SK-N-MC (cell line): ENCODE measurements at regions not wholly inside any gene's neighbourhood (a gene's known extent, or its start where the extent isn't known, plus 50 kb on each side); places are given as distances from the start of the nearest gene placed in this dataset.

Experiments used
- DNase-seq: peaks from one replicate; pipeline ENCODE4 v3.0.0-alpha.2; 2011; ENCODE audit warnings: low read depth, low spot score
- H3K27ac ChIP-seq: fragments of 200-600 bp; sonication (generic); 2 replicates; pipeline ENCODE4 v1.5.1; 2016; ENCODE audit warnings: mixed run types
- H3K36me3 ChIP-seq: fragments of 200-600 bp; sonication (generic); 2 replicates; pipeline ENCODE4 v1.6.1; 2017; ENCODE audit warnings: antibody characterized with exemption, low read length, mixed read lengths; ENCODE audit not compliant: insufficient read depth
- H3K4me3 ChIP-seq: fragments of 200-600 bp; sonication (generic); 2 replicates; pipeline ENCODE4 v1.5.1; 2016
- H3K9ac ChIP-seq: fragments of 200-600 bp; sonication (generic); 2 replicates; pipeline ENCODE4 v1.8.0; 2017; ENCODE audit warnings: mixed run types, mixed read lengths; ENCODE audit not compliant: insufficient read length
- H3K9me3 ChIP-seq: fragments of 200-600 bp; sonication (generic); 2 replicates; pipeline ENCODE4 v1.6.1; 2017; ENCODE audit warnings: low read depth, mild to moderate bottlenecking, antibody characterized with exemption, low read length, moderate library complexity, mixed read lengths
- EZH2 ChIP-seq: fragments of 200-600 bp; sonication (generic); IDR thresholded peaks from one replicate; pipeline ENCODE4 v1.6.1; 2017; ENCODE audit warnings: antibody characterized with exemption
- FOXP2 ChIP-seq: optimal IDR thresholded peaks from 2 replicates; pipeline ENCODE3; 2011; ENCODE audit warnings: mild to moderate bottlenecking, moderate library complexity; ENCODE audit not compliant: insufficient read depth; ENCODE audit errors: extremely low read length, control extremely low read depth
- POLR2AphosphoS5 ChIP-seq: IDR thresholded peaks from 2 replicates; pipeline ENCODE4 v1.6.1; 2012; ENCODE audit warnings: mild to moderate bottlenecking, low read depth, low read length, borderline replicate concordance

DNA sequence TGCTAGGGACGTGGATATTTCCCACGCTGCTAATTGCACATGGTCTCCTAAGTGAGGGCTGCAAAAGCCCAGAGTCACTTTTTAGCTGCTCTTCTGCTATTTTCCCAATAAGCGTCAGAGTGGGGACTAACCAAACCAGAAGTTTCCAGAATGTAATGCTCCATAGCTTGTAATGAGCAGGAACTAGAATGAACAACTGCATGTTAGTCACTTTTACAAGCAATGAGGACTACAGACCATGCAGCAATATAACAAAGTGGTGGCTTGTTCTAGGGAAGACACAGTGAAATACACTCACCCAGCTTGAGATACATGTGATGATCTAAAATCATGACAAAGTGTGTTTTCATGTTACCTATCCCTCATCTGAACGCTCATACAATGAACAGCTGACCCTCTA, 314.1 kb upstream of the SGK1 start:
- DNase-seq, result no peak
- no peaks in the 10 kb centered on the region for H3K9me3 ChIP-seq
- TF ChIP-seq FOXP2, result no peak
- TF ChIP-seq EZH2, result no peak
- no peak for TF ChIP-seq POLR2AphosphoS5
- no peak overlapping the region for H3K9ac ChIP-seq
- no peak overlapping the region for H3K4me3 ChIP-seq
- no peaks in the 10 kb centered on the region for H3K36me3 ChIP-seq
- no peak overlapping the region for H3K27ac ChIP-seq

DNA sequence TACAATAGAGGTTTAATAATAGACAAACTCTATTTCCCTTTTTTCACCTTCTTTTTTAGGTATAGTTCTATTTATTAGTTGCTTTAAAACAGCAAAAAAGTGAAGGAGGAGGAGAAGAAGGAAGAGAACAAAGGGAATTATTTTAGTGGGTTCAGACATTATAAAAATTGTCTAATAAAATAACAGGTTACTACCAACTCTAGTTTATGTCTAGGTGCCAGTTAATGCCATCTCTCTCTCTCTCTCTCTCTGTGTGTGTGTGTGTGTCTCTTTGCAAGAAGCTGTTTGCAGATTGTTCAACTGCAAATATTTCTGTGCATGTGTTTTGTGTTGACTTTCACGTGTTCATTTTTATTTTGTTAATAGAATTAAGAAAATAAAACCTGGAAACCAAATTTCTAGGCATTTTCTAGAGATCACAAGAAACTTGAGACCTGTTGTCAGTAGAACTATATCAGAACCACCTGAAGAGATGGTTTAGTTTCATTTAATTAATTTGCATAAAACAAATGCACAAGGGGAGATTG, 313.5 kb upstream of the SGK1 start:
- H3K9me3 ChIP-seq, result no peaks in the 10 kb centered on the region
- DNase-seq, result no peak
- no peak overlapping the region for H3K4me3 ChIP-seq
- no peak overlapping the region for H3K9ac ChIP-seq
- TF ChIP-seq POLR2AphosphoS5 (no peak), EZH2 (no peak), FOXP2 (no peak)
- H3K36me3 ChIP-seq, result no peaks in the 10 kb centered on the region
- no peak overlapping the region for H3K27ac ChIP-seq

DNA sequence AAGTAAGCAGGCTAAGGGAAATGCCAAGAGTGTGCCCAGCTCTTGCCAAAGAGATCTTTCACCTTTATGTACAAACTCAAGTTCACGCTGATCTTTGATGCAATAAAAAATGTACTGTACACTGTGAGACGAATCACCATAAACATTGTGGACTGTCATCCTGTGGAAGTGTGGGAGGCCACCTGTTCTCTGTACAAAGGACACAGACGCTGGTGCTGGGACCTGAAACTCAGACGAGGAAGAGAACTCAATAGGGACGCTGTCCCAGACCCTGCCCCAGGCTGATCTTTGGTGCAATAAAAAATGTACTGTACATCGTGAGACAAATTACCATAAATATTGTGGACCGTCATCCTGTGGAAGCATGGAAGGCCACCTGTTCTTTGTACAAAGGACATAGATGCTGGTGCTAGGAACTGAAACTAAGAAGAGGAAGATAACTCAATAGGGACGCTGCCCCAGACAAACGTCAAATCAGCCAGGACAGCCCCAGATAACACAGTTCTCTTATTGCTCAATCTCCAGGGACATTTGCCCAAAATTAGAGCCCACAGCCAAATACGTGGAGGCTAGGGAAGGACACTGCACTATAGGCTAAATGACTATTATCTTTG, 312.7 kb upstream of the SGK1 start:
- Histone ChIP-seq H3K4me3 (no peak overlapping the region), H3K36me3 (no peaks in the 10 kb centered on the region), H3K9me3 (no peaks in the 10 kb centered on the region), H3K9ac (no peak overlapping the region), H3K27ac (no peak overlapping the region)
- no peak for TF ChIP-seq POLR2AphosphoS5
- no peak for TF ChIP-seq EZH2
- no peak for TF ChIP-seq FOXP2
- DNase-seq, result no peak

DNA sequence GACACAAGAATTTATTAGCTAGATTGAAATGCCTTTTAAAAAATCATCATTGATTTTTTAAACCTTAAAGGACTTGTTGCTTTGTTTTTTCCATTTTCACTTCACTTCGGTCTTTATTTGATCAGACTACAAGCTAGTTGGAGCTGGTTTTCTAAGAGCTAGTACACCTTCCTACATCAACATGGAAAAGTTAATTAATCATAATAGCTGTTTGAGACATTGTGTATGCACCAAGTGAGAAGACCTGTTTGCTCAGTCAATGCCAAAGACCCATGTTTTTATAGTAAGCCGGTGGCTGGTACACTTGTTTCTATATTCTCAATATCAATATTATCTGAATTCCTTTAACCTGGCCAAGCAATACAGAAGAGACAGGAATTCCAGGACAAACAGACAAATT, 310.2 kb upstream of the SGK1 start:
- H3K4me3 ChIP-seq, result no peak overlapping the region
- DNase-seq, result no peak
- TF ChIP-seq FOXP2, result no peak
- TF ChIP-seq POLR2AphosphoS5, result no peak
- no peak for TF ChIP-seq EZH2
- no peaks in the 10 kb centered on the region for H3K9me3 ChIP-seq
- no peaks in the 10 kb centered on the region for H3K36me3 ChIP-seq
- H3K9ac ChIP-seq, result no peak overlapping the region
- no peak overlapping the region for H3K27ac ChIP-seq

DNA sequence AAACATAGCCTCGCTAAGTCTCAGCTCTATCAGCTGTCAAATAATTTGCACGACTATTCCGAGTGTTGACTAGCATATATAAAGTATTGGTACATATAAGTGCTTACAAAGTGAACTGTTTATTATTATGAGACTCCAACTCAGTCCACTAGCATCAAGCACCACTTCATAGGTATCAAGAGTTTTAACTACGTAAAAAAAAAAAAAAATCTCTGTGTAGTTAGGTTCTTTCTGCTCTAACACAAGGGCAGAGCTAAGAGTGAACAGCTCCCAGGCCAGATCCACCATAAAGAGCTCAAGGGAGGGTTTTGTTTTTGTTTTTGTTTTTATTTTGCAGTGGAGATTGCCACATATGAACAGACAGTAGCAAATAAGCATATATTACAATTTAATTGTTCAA, 309.8 kb upstream of the SGK1 start:
- H3K9ac ChIP-seq, result no peak overlapping the region
- DNase-seq, result no peak
- TF ChIP-seq EZH2 (no peak), POLR2AphosphoS5 (no peak), FOXP2 (no peak)
- H3K27ac ChIP-seq, result no peak overlapping the region
- no peaks in the 10 kb centered on the region for H3K36me3 ChIP-seq
- H3K9me3 ChIP-seq, result no peaks in the 10 kb centered on the region
- no peak overlapping the region for H3K4me3 ChIP-seq

DNA sequence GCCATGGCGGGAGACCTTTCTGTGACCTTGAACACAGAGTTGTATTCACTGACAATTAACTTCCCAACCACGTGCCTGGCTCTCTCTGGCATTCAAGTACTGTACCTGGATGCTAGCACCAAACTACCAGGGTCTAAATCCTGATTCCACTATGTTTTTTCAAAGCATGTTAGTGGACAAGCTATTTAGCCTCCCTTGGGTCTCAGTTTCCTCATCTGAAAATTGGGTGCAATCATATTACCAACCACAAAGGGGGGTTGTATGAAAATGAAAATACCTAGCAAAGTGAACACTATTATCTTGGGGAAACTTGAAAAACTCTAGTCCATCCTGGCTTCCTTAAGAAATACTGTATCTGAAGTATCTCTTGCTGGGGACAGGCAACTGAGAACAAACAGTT, 308.7 kb upstream of the SGK1 start:
- Histone ChIP-seq H3K4me3 (no peak overlapping the region), H3K27ac (no peak overlapping the region), H3K9ac (no peak overlapping the region), H3K36me3 (no peaks in the 10 kb centered on the region), H3K9me3 (no peaks in the 10 kb centered on the region)
- no peak for TF ChIP-seq POLR2AphosphoS5
- no peak for TF ChIP-seq EZH2
- no peak for TF ChIP-seq FOXP2
- DNase-seq, result no peak

DNA sequence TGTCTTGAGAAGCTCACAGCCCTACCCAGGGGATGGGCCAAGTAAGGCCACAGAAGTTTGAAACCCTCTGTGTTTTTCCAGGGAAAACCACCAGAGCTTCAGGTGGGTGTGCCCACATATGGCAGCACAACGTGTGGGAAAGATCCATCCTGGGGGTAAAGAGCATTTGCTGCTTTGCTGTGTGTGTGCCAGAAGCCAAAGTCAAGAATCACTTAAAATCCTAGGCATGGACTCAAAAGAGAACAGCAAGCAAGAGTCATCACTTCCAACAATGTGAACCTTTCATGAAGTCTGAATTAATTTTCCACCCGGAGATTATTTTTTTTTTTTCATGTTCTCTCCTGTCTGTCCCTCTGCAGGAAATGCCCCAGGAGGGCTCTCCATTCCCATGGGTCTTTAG, 308.2 kb upstream of the SGK1 start:
- no peak for DNase-seq

DNA sequence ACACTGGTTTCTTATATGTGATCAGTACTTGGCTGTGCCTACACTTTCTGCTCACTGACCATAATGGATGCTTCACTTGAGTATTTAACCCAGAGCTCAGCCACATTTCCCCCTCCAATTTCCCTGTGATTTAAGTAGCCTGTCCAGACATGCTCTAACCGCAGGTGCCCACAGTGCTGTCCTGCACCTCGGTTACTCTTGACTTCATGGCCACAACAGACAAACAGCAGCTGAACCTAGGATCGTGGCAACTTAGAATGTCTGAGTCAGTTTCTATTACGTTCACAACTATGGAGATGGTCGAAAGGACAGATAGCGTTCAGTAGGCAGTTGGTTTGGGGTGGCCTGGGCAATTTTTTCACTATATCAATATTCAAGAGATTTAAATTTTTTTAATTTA, 306.9 kb upstream of the SGK1 start:
- Histone ChIP-seq H3K9ac (no peak overlapping the region), H3K4me3 (no peak overlapping the region), H3K27ac (no peak overlapping the region), H3K9me3 (no peaks in the 10 kb centered on the region), H3K36me3 (no peaks in the 10 kb centered on the region)
- DNase-seq, result no peak
- TF ChIP-seq EZH2 (no peak), POLR2AphosphoS5 (no peak), FOXP2 (no peak)

More for the DNA sequence above, 308.2 kb upstream of the SGK1 start:
- Histone ChIP-seq H3K4me3 (no peak overlapping the region), H3K9ac (no peak overlapping the region), H3K36me3 (no peaks in the 10 kb centered on the region), H3K27ac (no peak overlapping the region), H3K9me3 (no peaks in the 10 kb centered on the region)
- no peak for TF ChIP-seq FOXP2
- no peak for TF ChIP-seq POLR2AphosphoS5
- TF ChIP-seq EZH2, result no peak

DNA sequence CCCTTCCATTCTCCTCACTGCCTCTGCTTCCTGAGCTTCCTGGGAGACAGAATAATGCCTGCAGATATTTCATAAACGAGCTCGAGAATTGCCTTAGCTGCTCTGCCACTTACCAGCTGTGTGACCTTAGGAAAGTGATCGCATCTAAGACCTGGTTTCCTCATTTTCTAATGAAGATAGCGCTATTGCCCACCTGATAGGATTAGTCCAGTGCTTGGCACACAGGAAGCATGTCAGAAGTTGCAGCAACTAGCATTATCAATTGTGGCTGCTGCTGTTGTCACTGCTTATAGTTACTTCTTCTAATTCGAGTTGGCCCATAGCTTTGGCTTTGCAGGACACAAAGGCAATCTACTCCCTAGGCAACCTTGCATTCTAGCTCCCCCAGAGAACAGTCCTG, 305.5 kb upstream of the SGK1 start:
- no peak overlapping the region for H3K4me3 ChIP-seq
- no peaks in the 10 kb centered on the region for H3K36me3 ChIP-seq
- no peaks in the 10 kb centered on the region for H3K9me3 ChIP-seq
- no peak overlapping the region for H3K9ac ChIP-seq
- H3K27ac ChIP-seq, result no peak overlapping the region
- TF ChIP-seq EZH2, result no peak
- no peak for TF ChIP-seq POLR2AphosphoS5
- no peak for TF ChIP-seq FOXP2
- DNase-seq, result no peak
